GM12891 (cell line): ENCODE measurements at regions not wholly inside any gene's neighbourhood (a gene's known extent, or its start where the extent isn't known, plus 50 kb on each side); places are given as distances from the start of the nearest gene placed in this dataset.

Experiments used
- DNase-seq: peaks from one replicate; pipeline ENCODE4 v3.0.0; 2011; ENCODE audit warnings: low spot score; ENCODE audit not compliant: insufficient read length
- FAIRE-seq: peaks from 2 replicates; lab custom pipeline; 2011; peaks lifted over from hg19 to GRCh38; lab: Jason Lieb, UNC
- PAX5 ChIP-seq: IDR thresholded peaks from 2 replicates; pipeline ENCODE4 v1.6.1; 2011; ENCODE audit warnings: low read length, moderate library complexity, mild to moderate bottlenecking; ENCODE audit not compliant: insufficient read depth, severe bottlenecking
- POLR2A ChIP-seq: IDR thresholded peaks from 2 replicates; pipeline ENCODE4 v1.6.1; 2011; ENCODE audit warnings: low read depth, low read length, control low read depth
- POLR2AphosphoS5 ChIP-seq: IDR thresholded peaks from 2 replicates; pipeline ENCODE4 v1.6.1; 2011; ENCODE audit warnings: low read depth, low read length, control low read depth
- POU2F2 ChIP-seq: IDR thresholded peaks from 2 replicates; pipeline ENCODE4 v1.6.1; 2011; ENCODE audit warnings: low read depth, mild to moderate bottlenecking, control low read depth, low read length, moderate library complexity
- SPI1 ChIP-seq: IDR thresholded peaks from 2 replicates; pipeline ENCODE4 v1.6.1; 2011; ENCODE audit warnings: low read depth, low read length, control low read depth
- TAF1 ChIP-seq: IDR thresholded peaks from 2 replicates; pipeline ENCODE4 v1.6.1; 2011; ENCODE audit warnings: low read depth, low read length, control low read depth

- FAIRE-seq (no peak), DNase-seq (no peak)
- TF ChIP-seq POLR2AphosphoS5 (no peak), POU2F2 (no peak), TAF1 (no peak), SPI1 (no peak), POLR2A (no peak), PAX5 (no peak)
These were observed 182.7 kb downstream of the KTN1 start for GRCh38 chr14:55762595-55763232.

GRCh38 chr14:55764784-55765183 lies 184.8 kb downstream of the KTN1 start:
- TF ChIP-seq POLR2A (no peak), POLR2AphosphoS5 (no peak), SPI1 (no peak), TAF1 (no peak), POU2F2 (no peak), PAX5 (no peak)
- FAIRE-seq (no peak), DNase-seq (no peak)

GRCh38 chr14:55766071-55766470 lies 186.1 kb downstream of the KTN1 start:
- DNase-seq (no peak), FAIRE-seq (no peak)
- TF ChIP-seq SPI1 (no peak), POLR2A (no peak), TAF1 (no peak), POU2F2 (no peak), PAX5 (no peak), POLR2AphosphoS5 (no peak)

- no peak for FAIRE-seq
These were observed 187.3 kb downstream of the KTN1 start for GRCh38 chr14:55767286-55767685.

DNA sequence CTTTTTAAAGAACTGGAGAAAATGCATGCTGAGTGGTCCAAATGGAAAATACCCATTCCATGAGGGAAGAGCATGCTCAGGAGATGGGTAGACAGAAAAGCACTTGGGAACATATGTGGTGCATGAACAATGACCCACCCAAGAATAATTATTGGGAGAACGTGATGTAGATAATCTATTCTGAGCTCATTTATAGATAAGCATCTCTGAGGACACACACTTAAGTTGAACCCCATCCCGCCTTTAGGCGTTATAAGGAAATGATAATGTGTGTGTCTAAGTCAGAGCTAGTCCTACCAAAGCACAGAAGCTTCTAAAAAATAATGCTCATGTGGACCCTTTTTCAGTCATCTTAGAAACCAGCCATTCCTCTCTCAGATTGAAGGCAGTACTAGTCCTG lies 189.9 kb downstream of the KTN1 start:
- FAIRE-seq (no peak), DNase-seq (no peak)
- TF ChIP-seq PAX5 (no peak), POLR2AphosphoS5 (no peak), SPI1 (no peak), POU2F2 (no peak)

More at GRCh38 chr14:55767286-55767685, 187.3 kb downstream of the KTN1 start:
- TF ChIP-seq POU2F2 (no peak), POLR2A (no peak), SPI1 (no peak), TAF1 (no peak), PAX5 (no peak), POLR2AphosphoS5 (no peak)
- no peak for DNase-seq

GRCh38 chr14:55771242-55771981 lies 191.4 kb downstream of the KTN1 start:
- no peak for FAIRE-seq
- TF ChIP-seq TAF1 (no peak), POU2F2 (no peak), POLR2A (no peak), POLR2AphosphoS5 (no peak), SPI1 (no peak), PAX5 (no peak)
- DNase-seq: no peak

DNA sequence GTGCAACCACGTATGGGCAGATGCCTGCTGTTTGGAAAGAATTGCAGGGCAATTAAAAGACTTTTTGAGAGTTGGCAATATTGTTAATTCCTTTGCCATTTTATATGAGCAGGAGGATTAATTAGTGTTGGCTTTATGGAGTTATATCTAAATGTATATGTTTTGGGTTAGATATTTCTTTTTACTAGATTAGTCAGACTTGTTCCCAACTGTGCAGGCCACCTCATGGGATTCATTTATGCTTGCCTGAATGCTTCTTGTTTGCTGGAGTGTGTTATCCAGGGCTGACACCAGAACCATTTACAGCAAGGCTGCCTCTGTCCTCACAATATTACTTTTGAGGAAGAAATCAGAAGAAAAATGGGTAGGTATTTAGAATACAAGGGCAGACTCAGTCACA lies 192.5 kb downstream of the KTN1 start:
- TF ChIP-seq PAX5 (no peak), SPI1 (no peak), POU2F2 (no peak)
- DNase-seq (no peak), FAIRE-seq (no peak)

DNA sequence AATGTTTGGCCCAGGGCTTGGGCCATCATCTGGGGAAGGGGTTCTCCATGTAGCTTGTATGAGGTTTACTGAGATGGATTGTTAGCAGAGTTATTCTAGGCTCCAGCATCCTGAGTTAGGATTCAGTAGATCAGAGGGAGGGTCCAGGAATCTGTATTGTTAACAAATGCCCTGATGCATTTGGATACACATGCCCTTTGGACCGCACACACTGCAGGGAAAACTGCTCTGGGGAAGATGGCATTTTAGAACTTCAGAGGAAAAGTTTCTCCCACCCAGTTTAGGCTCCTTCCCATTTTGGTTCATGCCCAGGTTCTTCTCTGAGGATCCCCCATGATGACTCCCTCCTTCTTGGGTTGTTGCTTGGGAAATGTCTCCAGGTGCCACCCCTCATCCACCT lies 193.3 kb downstream of the KTN1 start:
- TF ChIP-seq SPI1 (no peak), POLR2A (no peak), PAX5 (no peak), TAF1 (no peak), POU2F2 (no peak), POLR2AphosphoS5 (no peak)
- FAIRE-seq (no peak), DNase-seq (no peak)

DNA sequence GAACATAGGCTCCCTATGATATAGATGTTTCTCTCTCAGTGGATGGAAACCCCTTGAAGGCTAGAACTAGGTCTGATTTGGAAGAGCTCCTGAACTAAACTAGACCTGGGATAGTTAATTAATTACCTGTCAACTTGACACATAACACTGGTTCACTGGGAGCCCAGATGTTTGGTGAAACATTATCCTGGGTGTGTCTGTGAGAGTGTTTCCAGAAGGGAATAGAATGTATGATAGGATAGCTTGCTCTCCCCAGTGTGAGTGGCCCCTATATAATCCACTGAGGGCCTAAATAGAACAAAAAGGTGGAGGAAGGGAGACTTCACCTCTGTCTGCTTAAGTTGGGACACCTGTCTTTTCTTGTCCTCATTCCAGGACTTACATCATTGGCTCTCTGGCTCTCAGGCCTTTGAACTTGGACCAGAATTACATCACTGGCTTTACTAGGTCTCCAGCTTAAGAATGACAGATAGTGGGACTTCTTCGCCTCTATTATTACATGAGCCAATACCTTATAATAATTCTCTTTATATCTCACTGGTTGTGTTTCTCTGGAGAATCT lies 194.1 kb downstream of the KTN1 start:
- TF ChIP-seq TAF1: no peak
- no peak for TF ChIP-seq POLR2AphosphoS5
- TF ChIP-seq PAX5: no peak
- no peak for TF ChIP-seq POLR2A
- TF ChIP-seq SPI1: no peak
- no peak for TF ChIP-seq POU2F2
- FAIRE-seq (no peak), DNase-seq (no peak)
